Neural cell (in vitro differentiated cells): ENCODE measurements at regions not wholly inside any gene's neighbourhood (a gene's known extent, or its start where the extent isn't known, plus 50 kb on each side); places are given as distances from the start of the nearest gene placed in this dataset.

Experiments used
- H2AFZ ChIP-seq: fragments of 200-600, 300-800 bp; sonication (generic), shearing (Covaris generic); 2 replicates; pipeline ENCODE4 v1.6.0; 2014; ENCODE audit warnings: low read depth, mild to moderate bottlenecking, antibody characterized with exemption, low read length, moderate library complexity
- H3F3A ChIP-seq: fragments of 200-600 bp; shearing (Covaris generic); 2 replicates; pipeline ENCODE4 v1.6.1; 2016; ENCODE audit warnings: mild to moderate bottlenecking, moderate library complexity, mixed read lengths, antibody characterized with exemption, low read length; ENCODE audit not compliant: insufficient read depth, poor library complexity, severe bottlenecking
- H3K27ac ChIP-seq: fragments of 200-600, 300-800 bp; sonication (generic), shearing (Covaris generic); 2 replicates; pipeline ENCODE4 v1.5.1; 2014; ENCODE audit warnings: mild to moderate bottlenecking, low read length, moderate library complexity
- H3K27me3 ChIP-seq: fragments of 300-800, 200-600 bp; sonication (generic), shearing (Covaris generic); 2 replicates; pipeline ENCODE4 v1.6.0; 2014; ENCODE audit warnings: mild to moderate bottlenecking, low read depth, low read length, moderate library complexity; ENCODE audit not compliant: insufficient read depth
- H3K36me3 ChIP-seq: fragments of 300-800, 200-600 bp; sonication (generic), shearing (Covaris generic); 2 replicates; pipeline ENCODE4 v1.5.1; 2014; ENCODE audit warnings: mild to moderate bottlenecking, antibody characterized with exemption, low read length, moderate library complexity; ENCODE audit not compliant: insufficient read depth
- H3K4me2 ChIP-seq: fragments of 300-800, 200-600 bp; sonication (generic), shearing (Covaris generic); 2 replicates; pipeline ENCODE4 v1.6.0; 2014; ENCODE audit warnings: mild to moderate bottlenecking, low read length
- H3K4me3 ChIP-seq: fragments of 300-800, 200-600 bp; sonication (generic), shearing (Covaris generic); 2 replicates; pipeline ENCODE4 v1.5.1; 2014; ENCODE audit warnings: mild to moderate bottlenecking, low read length, moderate library complexity
- H3K79me2 ChIP-seq: fragments of 200-600 bp; shearing (Covaris generic); replicated peaks from 2 replicates; pipeline ENCODE4 v1.6.0; 2014; ENCODE audit warnings: mild to moderate bottlenecking, low read length, moderate library complexity; ENCODE audit not compliant: insufficient read depth
- H3K9ac ChIP-seq: fragments of 300-800, 200-600 bp; sonication (generic), shearing (Covaris generic); 2 replicates; pipeline ENCODE4 v1.6.1; 2016; ENCODE audit warnings: mild to moderate bottlenecking, low read length, mixed read lengths
- H3K9me2 ChIP-seq: fragments of 200-600 bp; shearing (Covaris generic); 2 replicates; pipeline ENCODE4 v1.6.1; 2016; ENCODE audit warnings: mild to moderate bottlenecking, low read length, mixed read lengths; ENCODE audit not compliant: insufficient read depth
- H3K9me3 ChIP-seq: fragments of 200-600, 300-800 bp; sonication (generic), shearing (Covaris generic); 2 replicates; pipeline ENCODE4 v1.6.1; 2016; ENCODE audit warnings: mild to moderate bottlenecking, mixed run types, low read length, moderate library complexity, mixed read lengths
- H4K20me1 ChIP-seq: fragments of 200-600 bp; shearing (Covaris generic); 2 replicates; pipeline ENCODE4 v1.6.1; 2016; ENCODE audit warnings: mild to moderate bottlenecking, mixed run types; ENCODE audit not compliant: insufficient read depth
- CTCF ChIP-seq: fragments of 450-650 bp; IDR thresholded peaks from 2 replicates; pipeline ENCODE4 v1.5.1; 2014; ENCODE audit warnings: antibody characterized with exemption, mild to moderate bottlenecking, moderate library complexity; ENCODE audit not compliant: poor library complexity, severe bottlenecking
- EP300 ChIP-seq: fragments of 450-650 bp; conservative IDR thresholded peaks from 2 replicates; pipeline ENCODE4 v1.6.1; 2014; ENCODE audit warnings: antibody characterized with exemption, mild to moderate bottlenecking, moderate library complexity; ENCODE audit not compliant: poor library complexity, severe bottlenecking
- EZH2 ChIP-seq: fragments of 200-600, 300-800 bp; shearing (Covaris generic), sonication (generic); IDR thresholded peaks from 2 replicates; pipeline ENCODE4 v1.6.1; 2014; ENCODE audit warnings: antibody characterized with exemption, low read length, borderline replicate concordance, mild to moderate bottlenecking; ENCODE audit not compliant: insufficient read depth, poor library complexity, severe bottlenecking
- MXI1 ChIP-seq: fragments of 450-650 bp; conservative IDR thresholded peaks from 2 replicates; pipeline ENCODE4 v1.6.1; 2014; ENCODE audit warnings: antibody characterized with exemption, mild to moderate bottlenecking; ENCODE audit not compliant: poor library complexity, severe bottlenecking
- POLR2AphosphoS5 ChIP-seq: IDR thresholded peaks from 2 replicates; pipeline ENCODE4 v1.6.1; 2012
- RAD21 ChIP-seq: fragments of 450-650 bp; conservative IDR thresholded peaks from 2 replicates; pipeline ENCODE4 v1.6.1; 2014; ENCODE audit warnings: antibody characterized with exemption, mild to moderate bottlenecking, moderate library complexity
- REST ChIP-seq: IDR thresholded peaks from 2 replicates; pipeline ENCODE4 v1.6.1; 2012; ENCODE audit warnings: borderline replicate concordance
- SMC3 ChIP-seq: fragments of 450-650 bp; conservative IDR thresholded peaks from 2 replicates; pipeline ENCODE4 v1.6.1; 2014; ENCODE audit warnings: antibody characterized with exemption, mild to moderate bottlenecking, moderate library complexity; ENCODE audit not compliant: poor library complexity
- TAF1 ChIP-seq: IDR thresholded peaks from 2 replicates; pipeline ENCODE4 v1.6.1; 2012; ENCODE audit warnings: low read depth

GRCh38 chr1:219358080-219358479 is 184.4 kb downstream of the LYPLAL1 start:
- Histone ChIP-seq H3K4me2 (no peak overlapping the region), H3K9me2 (no peaks in the 10 kb centered on the region), H2AFZ (no peak overlapping the region), H3K9me3 (no peaks in the 10 kb centered on the region), H3K9ac (no peak overlapping the region), H3K4me3 (no peak overlapping the region), H3K36me3 (no peaks in the 10 kb centered on the region), H4K20me1 (no peaks in the 10 kb centered on the region), H3F3A (no peaks in the 10 kb centered on the region), H3K27me3 (no peaks in the 10 kb centered on the region), H3K79me2 (no peaks in the 10 kb centered on the region), H3K27ac (no peak overlapping the region)
- no peak for TF ChIP-seq TAF1
- TF ChIP-seq RAD21, result no peak
- TF ChIP-seq EP300, result no peak
- no peak for TF ChIP-seq EZH2
- no peak for TF ChIP-seq POLR2AphosphoS5
- no peak for TF ChIP-seq CTCF
- no peak for TF ChIP-seq MXI1
- no peak for TF ChIP-seq REST
- no peak for TF ChIP-seq SMC3

- no peak overlapping the region for H3K4me2 ChIP-seq
Observed at GRCh38 chr1:219354962-219355361, 181.3 kb downstream of the LYPLAL1 start.

More at GRCh38 chr1:219354962-219355361, 181.3 kb downstream of the LYPLAL1 start:
- Histone ChIP-seq H3K27ac (no peak overlapping the region), H3K9me3 (no peaks in the 10 kb centered on the region), H3K27me3 (no peaks in the 10 kb centered on the region), H3K4me3 (no peak overlapping the region), H4K20me1 (no peaks in the 10 kb centered on the region), H3K9ac (no peak overlapping the region), H3K79me2 (no peaks in the 10 kb centered on the region), H3K36me3 (no peaks in the 10 kb centered on the region), H2AFZ (no peak overlapping the region), H3F3A (no peaks in the 10 kb centered on the region), H3K9me2 (no peaks in the 10 kb centered on the region)
- no peak for TF ChIP-seq EZH2
- no peak for TF ChIP-seq CTCF
- no peak for TF ChIP-seq MXI1
- no peak for TF ChIP-seq REST
- TF ChIP-seq RAD21, result no peak
- no peak for TF ChIP-seq TAF1
- no peak for TF ChIP-seq POLR2AphosphoS5
- no peak for TF ChIP-seq SMC3
- TF ChIP-seq EP300, result no peak
